ENCODE measurements at regions not wholly inside any gene's neighbourhood (a gene's known extent, or its start where the extent isn't known, plus 50 kb on each side); places are given as distances from the start of the nearest gene placed in this dataset.

DNA sequence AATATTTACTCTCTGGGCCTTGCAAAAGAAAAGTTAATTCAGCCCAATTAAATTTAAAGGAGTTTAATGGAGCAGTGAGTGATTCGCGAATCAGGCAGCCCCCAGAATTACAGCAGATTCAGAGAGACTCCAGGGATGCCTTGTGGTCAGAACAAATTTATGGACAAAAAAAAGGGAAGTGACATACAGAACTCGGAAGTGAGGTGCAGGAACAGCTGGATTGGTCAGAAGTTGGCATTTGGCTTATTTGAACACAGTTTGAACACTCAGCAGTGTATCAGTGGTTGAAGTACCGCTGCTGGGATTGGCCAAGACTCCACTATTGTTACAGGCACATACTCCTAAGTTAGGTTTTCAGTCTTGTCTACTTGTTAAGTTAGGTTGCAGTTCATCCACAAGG is 145.0 kb upstream of the GAP43 start:
- no peak for DNase-seq

DNA sequence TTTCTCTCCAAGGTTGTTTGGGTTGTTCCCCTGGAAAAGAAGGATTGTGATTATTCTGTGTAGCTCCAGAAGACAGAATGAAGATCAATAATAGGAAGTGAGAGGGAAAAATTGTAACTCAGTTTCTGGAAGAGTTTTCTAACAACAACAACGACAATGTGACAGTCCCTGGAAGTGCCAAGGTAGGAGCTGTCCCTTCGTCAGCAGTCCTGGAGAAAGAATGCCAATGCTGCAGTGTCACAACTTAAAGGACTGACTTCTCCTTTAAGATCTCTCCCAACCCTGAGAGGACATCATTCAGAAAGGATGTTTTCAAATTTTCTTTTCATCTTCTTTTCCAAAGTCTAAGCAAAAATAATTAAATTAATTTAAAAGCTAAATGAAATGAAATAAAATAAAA is 136.4 kb upstream of the GAP43 start:
- DNase-seq = no peak

DNA sequence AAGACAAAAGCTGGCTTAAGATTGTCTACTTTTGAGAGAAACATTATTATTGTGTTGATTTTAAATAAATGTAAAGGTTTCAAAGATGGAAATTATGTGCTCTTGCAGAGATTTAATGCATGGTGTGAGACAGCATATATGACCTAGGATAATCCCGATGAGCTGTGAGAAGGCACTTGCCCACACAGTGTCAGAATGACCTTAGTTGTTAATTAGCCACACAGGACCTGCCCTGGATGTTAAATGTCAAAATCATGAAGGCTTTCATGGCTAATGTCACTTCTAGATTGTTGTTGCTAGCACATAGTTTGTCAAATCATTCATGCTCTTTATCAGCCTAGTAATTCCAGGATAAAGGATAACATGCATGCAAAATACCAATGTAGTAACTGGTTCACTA is 135.3 kb upstream of the GAP43 start:
- DNase-seq = no peak

DNA sequence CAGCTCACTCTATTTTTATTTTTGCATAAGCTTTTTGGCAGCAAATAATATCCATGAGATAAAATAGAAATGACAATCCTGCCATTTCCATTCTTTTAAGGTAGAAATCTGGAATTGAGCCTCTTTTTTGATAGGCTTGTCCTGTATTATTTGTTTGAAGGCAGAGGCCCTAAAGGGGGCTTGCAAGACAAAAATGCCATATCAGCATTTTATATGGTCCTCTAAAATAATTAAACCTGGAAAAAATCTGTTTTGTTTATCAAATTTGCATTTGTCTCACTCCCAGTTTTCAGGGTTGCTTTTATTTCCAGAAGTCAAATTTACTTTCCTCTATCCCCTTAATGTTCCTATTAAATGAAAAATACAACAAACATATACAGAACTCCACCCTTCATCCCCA is 134.9 kb upstream of the GAP43 start:
- DNase-seq = no peak

DNA sequence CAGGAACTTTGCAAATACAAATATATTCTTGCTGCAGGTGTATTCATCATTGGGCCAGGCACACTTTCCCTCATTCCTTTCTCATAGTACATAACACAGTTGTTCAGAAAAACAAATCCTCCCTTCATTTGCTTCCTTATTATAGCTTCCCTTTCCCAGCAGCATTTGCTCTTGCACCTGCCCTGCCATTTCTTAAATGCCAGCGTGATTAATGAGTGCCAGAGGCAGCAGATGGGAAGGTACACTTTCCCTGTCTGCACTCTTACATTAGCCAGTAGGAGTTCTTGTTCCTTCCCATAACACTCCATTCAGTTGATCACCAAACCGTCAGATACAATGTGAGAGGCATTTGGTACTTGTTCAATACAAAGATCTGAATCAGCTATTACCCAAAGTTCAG is 128.5 kb upstream of the GAP43 start:
- no peak for DNase-seq

DNA sequence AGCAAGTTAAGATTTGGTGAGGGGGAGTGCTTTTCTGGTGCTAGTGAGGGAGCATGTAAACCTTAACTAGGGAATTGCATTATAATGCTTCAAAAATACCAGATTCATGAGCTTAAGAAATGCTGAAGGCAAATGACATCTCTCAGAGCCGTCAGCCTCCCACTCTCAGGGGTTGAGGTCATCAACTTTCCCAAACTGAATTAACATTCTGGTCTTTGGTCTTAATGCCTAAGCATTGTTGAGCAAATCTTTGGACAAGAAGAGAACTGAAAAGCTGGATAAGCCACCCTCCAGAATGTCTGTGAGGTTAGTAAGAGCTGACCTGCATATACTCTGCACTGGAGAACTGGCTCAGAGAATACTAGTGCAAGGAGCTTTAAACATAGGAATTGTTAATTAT is 124.9 kb upstream of the GAP43 start:
- DNase-seq = no peak

DNA sequence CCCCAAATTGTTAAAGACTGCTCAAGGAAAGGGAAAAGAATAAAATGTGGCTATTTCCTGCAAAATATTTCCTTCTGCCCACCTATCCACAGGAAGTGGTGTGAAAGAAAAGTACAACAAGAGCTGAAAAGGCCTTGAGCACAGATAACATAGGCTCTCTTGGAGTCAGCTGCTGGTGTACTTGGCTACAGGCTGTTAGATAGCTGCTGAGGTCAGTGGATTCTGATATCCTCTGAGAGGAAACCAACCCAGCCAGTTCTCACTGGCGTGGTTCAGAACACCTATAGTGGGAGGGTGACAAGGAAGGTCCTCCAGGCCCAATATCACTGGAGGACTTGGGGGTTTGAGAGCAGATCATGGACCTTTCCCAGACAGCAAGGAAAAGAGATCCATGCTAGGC is 124.4 kb upstream of the GAP43 start:
- no peak for DNase-seq

DNA sequence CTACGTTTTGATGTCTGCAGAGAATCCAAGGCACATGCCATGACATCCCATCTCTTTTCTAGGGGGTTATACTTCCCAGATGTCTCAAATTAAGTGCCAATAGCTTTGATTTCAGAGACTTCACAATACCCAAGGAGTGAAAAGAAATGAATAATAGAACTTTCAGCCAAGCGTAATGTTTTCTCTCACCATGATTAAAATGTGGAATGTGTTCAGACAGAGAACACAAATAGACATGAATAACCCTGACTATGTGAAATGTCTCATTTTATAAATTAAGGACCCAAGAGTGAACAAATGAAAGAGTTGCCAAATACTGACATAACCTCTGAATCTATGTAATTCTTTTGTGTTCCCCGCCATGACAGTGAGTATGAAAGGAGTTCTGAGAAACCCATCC is 123.6 kb upstream of the GAP43 start:
- DNase-seq = no peak

DNA sequence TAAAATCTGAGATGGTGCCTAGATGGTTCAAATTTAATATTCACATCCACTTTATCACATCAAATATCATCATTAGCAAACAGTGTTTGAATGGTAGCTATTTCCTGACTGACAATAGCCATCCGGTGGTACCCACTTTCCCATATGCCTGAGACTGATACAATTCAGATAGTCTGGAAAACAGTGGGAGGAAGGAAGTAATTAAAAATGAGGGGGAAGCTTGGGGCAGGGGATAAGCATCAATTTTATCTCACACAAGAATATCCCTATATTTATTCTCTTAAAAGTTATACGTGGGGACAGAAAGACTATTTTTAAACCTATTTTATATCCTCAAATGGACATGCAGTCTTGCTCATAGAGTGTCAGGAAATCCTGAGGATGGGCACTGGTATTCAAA is 122.5 kb upstream of the GAP43 start:
- no peak for DNase-seq

DNA sequence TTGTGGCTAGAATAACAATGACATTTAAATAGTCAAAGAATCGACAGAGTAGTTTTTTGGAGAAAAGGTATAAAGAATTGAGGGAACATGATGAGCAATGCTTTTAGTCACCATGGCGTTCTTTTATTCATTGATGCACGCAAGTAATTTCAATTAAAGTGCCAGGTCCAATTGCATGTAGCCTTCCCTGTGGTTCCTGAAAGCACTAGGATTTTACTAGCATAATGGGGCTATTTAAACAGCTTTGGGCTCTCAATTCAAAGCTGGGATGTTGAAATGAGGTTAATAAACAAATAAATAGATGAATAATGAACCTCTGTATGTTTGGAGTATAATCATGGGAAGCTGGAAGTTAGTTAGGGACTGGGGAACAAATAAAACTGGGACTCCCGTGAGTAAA is 121.2 kb upstream of the GAP43 start:
- no peak for DNase-seq

DNA sequence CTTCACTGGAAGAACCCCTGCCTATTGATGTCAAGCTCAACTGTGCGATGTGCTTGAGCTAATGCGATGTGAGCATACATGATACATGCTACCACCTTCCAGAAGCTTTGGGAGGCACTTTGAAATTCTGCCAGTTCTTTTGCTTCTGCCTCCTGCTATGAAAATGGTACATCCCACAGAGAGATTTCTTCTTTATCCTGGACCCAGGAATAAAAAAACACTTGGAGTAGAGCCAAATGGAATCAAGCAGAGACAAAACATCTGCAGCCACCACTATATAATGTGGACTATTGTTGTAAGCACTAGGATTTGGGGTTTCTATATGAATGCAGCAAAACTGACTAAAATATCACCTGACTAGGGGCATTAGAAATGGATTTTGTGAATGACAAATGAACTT is 119.9 kb upstream of the GAP43 start:
- DNase-seq = no peak

DNA sequence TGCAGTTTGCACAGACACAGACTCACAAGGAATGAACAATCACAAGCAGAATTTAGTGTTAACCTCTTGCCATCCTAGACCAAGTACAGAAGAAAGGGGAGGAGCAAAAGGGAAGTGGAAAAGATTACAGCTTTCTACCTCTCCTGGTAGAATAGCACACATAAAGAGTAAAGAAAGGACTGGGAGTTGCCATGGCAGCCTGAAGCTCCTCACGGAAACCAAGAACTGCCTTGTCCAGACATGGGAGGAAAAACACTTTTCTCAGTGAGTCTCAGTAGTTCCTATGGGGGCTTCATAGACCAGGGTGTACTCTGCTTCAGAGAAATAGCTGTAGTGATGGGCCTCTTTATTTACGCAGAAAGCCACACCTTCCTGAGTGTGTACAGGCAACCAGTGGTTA is 114.7 kb upstream of the GAP43 start:
- no peak for DNase-seq

DNA sequence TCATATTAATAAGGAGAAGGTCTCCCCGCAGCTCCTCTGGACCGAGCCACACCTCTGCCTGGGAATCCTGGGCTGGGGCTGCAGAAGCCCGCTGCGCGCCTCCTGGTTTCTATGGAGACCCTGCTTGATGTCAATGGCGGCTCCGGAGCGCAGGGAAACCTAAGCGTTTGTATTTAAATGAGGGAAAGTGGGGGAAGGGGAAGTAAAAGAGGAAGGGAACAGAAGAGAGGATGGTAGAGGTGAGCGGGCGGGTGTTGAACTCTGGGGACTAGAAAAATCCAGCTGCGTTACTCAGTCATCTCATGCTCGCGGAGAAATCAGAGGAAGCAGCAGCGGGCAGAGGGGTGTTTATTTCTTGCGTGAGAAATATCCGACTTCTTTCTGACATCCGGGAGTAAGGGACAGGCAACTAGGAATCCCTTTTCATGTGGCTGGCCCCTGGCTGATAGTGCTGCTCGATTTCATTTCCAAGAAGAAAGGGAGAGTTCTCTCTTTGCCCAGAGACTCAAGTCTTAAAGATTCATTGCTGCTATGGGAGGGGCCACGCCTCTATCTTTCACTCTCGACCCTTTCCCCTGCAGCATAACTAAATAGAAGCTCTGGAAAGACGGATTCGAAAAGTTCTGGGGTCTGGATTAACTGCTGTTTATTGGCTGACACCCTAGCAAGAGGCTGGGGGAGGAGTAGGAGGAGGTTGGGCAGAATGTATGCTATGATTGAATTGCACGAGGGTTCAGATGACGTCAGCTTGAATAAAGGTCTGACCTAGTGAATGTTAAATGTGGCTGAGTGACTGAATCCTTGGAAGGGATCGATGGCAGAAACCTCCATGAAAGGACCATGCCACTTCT is 110.5 kb upstream of the GAP43 start:
- peak; percentile 58 for DNase-seq

DNA sequence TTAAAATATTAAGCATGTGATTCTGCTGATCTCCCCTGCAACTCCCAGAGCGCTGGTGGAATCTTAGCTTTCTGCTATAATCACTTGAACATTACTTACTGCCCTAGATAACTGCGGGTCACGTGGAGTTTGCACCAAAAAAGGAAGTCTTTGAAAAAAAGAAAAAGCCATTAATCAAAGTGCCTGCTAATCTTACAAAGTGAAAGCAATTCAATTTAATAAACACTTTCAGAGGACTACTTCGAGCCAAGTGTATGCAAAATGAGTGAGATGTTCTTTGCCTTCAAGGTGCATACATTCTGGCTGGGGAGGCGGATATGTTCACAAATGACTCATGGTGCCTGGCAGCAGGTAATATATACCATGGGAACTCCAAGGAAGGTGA is 109.9 kb upstream of the GAP43 start:
- no peak for DNase-seq

DNA sequence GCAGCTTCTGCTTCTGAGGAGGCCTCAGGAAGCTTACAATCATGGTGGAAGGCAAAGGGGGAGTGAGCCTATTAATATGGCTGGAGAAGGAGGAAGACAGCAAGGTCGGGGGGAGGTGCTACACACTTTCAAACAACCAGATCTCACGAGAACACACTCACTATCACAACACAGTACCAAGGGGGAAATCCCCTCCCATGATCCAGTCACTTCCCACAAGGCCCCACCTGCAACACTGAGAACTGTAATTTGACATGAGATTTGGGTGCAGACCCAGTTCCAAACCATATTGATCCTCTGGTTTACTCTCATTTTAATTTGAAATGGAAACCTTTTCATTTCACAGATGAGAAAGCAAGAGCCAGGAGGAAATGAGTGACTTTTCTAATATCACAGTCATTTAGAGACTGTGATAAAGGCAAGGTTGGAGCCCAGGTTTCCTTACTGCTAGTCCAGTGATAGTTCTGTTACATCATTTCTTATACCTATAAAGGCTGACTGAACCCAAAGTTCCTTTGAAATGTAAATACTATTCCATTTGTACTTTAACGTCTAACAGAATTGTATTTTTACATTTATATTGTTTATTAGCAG is 105.8 kb upstream of the GAP43 start:
- DNase-seq = no peak

DNA sequence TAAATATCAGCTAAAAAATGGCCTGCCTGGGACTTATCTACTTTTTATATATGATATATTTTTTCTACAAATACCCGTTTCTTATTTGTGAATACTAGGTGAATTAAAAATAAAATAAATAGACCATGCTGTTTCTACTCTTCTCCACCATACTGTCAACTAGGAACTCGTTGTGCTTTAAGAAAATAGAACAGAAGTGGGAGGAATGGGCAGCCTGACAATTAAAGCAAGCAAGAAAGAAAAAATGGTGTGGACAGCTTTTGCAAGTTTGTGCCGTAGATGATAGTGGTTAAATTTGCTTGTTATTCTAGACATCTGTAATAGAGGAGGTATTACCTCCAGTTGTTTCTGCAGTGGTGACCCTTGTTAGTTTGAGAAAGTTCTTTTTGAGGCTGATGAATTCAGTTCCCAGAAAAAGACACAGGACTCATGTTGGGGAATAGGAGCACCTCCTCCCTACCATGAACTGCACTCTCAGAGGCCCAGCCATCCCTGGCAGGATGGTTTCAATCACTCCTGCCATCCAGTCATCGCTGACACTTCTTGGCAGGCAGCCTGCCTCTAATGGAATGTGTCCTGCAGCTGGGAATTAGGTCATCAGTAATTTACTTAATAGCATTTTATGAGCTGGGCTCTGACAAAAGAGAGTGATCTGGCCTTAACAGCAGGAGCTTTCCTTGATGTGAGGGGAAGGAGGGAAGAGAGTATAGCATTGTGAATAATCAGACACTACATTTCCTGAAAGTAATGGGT is 105.0 kb upstream of the GAP43 start:
- DNase-seq = no peak

DNA sequence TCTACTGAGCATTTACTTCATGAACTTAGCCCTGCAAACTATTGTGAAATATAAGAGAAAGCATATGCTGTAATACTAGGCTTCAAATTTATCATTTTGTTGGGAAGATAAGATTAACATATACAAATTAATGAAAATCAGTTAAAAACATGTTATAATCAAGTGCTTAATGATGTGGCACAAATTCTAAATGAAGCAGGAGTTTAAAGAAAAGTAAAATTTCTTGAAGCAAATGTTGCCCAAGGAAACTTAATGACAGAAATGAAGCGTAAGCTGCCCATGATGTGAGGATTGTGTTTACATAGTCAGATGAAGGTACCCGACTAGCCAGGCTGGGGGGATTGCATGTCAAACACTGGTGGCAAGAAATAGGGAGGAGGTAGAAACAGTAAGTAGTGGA is 103.1 kb upstream of the GAP43 start:
- DNase-seq = no peak

DNA sequence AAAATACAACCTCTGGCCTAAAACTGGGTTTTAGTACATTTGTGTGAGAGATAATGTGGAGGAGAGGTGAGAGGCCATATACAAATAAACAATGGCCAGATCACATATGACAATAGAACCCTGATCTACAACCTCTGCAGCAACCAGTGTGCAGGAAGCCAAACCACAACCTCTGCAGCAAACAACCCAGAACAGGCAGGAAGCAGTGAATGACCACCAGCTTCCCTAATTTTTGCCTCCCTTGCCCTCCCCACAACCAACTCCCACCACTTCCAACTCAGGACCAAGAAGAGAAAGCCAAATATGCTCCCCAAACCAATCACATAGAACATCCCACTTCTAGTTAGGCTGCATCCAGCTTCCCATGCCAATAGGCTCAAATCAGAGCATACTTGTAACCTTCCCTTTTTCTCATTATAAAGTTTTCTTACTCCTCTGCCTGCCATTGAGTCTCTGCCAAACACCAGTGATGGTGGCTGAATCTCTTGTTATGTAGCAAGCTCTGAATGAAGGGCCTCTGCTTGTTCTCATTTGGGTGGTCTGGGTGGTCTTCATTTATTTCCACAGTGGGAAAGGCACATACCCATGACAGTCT is 102.6 kb upstream of the GAP43 start:
- DNase-seq = no peak

DNA sequence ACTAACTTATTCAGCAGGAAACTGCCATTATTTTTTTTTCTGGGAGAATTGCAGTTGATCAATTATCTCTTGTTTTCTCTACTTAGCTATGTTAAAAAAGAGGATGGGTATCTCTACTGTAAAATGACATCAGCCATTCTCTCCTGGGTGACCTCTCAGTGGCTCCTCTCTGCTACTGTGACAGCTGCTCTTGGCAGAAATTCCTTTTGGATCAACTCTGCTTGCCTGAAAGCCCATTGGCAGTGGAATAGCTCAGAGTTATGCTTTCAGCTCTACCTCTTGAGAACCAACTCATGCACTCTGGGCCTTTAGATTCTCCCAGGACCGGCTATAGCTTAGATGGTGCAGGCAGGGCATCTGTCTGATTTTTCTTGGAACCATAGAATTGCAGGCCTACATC is 99.9 kb upstream of the GAP43 start:
- no peak for DNase-seq

DNA sequence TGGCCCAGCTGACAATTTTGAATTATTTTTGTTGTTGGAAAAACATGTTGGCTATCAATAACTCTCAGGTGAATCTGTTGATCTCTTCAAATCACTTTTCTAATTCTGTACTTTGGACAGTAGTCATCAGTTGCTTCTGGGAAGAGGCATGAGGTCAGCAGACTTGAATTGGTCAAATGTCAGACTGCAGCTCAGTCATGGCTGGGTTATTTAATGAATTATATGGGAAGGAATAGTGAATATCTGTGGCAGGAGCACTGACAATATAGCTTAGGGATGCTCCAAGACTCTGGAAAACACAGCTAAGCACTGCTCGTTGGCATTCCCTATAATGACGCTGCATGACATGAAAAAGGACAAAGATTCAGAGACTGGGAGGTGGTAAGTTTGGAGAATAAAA is 98.8 kb upstream of the GAP43 start:
- DNase-seq = no peak

DNA sequence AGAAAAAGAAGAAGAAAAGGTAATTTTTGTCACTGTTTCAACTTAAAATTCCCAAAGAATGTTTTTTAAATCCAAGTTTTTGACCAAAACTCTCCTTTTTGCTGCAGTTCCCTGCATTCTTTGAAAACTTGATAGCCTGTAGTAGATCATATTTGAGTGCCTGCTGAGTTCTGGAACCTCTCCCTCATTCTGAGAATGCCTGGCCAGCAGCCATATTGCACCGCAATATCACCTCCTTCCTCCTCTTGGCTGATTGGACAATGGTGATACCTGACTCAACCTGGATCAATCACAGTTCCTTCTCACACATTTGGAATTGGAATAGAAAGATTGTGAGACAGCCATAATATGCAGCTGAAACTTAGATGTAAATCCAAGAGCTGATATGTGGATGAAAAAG is 97.6 kb upstream of the GAP43 start:
- no peak for DNase-seq

DNA sequence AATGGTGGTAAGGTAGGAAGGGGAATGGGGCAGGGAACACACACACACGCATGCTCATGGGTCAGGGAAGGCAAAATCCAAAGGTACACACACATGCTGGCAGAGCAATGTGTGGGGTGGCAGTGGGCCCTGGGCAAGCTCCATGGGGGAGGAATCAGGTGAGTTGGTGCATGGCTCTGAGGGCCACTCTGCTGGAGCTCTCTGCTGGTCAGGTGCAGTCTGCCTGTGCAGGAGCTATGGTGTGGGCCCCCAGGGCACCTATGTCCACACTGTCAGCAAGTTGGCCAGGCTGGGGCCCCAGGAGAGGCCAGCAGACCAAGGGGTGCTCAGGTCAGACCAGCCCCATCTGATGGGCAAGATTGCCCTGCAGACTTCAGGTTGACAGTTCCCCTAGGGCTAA is 90.1 kb upstream of the GAP43 start:
- DNase-seq = no peak

DNA sequence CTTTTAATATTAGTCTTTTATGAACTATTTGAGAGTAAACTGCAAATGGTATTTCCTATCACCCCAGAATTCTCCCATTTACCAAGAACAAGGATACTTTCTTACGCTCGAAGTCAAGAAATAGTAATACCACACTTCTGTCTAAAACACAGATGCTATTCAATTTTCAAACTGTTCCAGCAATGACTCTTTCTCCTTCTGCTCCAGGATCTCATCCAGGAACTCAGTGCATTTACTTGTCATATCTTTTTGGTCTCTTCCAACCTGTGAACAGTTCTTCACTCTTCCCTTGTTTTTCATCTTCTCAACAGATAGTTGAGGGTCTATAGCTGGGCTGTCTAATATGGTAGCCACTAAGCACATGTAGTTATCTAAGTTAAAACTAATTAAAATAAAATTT is 87.1 kb upstream of the GAP43 start:
- no peak for DNase-seq

DNA sequence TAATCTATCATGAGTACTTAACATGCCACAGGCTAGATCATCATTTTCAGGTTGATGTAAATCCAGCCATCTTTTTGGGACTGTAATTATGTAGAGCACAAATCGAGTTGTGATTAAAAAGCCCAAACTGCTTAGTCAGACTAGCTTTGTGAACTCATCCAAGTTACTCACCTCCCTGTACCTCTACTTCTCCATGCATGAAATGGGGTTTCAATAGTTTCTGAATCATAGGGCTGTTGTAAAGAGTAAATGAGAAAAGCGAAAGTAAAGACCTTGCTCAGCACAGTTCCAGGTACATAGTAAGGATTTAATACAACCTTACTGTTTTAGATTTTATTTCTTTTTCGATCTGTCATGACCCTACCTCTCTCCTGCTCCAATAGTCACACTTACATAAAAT is 85.6 kb upstream of the GAP43 start:
- no peak for DNase-seq
